SK-N-SH (cell line): ENCODE measurements at regions not wholly inside any gene's neighbourhood (a gene's known extent, or its start where the extent isn't known, plus 50 kb on each side); places are given as distances from the start of the nearest gene placed in this dataset.

ENCODE experiments used
- CTCF ChIA-PET: fragments of 300-600, 350-600 bp; formaldehyde crosslinking; extraction: SDS; loops from one replicate; lab custom pipeline; 2021; lab: Yijun Ruan, JAX
- POLR2A ChIA-PET: fragments of 350-600 bp; sonication (Branson Sonifier 250); formaldehyde crosslinking; extraction: SDS; loops from one replicate; lab custom pipeline; 2020; ENCODE audit warnings: antibody characterized with exemption, inconsistent platforms; lab: Yijun Ruan, JAX
- DNase-seq: peaks from one replicate; pipeline ENCODE4 v3.0.0; 2012
- H2AFZ ChIP-seq: fragments of 200-600 bp; sonication (generic); 2 replicates; pipeline ENCODE4 v1.8.1; 2016; ENCODE audit warnings: antibody characterized with exemption, mild to moderate bottlenecking, low read depth
- H3F3A ChIP-seq: fragments of 200-600 bp; sonication (generic); replicated peaks from 2 replicates; pipeline ENCODE3; 2016; ENCODE audit warnings: antibody characterized with exemption, mild to moderate bottlenecking; ENCODE audit not compliant: insufficient read depth
- H3K27ac ChIP-seq, 2 experiments: fragments of 200-500 bp in 1 of 2; fragments of 200-600 bp in 1 of 2; sonication (Bioruptor generic) in 1 of 2; sonication (generic), shearing (Covaris generic) in 1 of 2; 2 replicates each; pipeline versions ENCODE4 v1.5.1 to v1.6.1; 2014 to 2016; ENCODE audit warnings: low read depth in 2 of 2, inconsistent platforms in 1 of 2, low read length in 1 of 2, mild to moderate bottlenecking in 1 of 2, mixed read lengths in 1 of 2
- H3K27me3 ChIP-seq: fragments of 200-600 bp; sonication (generic), shearing (Covaris generic); 2 replicates; pipeline ENCODE4 v1.6.1; 2016; ENCODE audit warnings: mixed run types; ENCODE audit not compliant: insufficient read depth
- H3K36me3 ChIP-seq, 2 experiments: fragments of 200-500 bp in 1 of 2; fragments of 200-600 bp in 1 of 2; sonication (Bioruptor generic) in 1 of 2; sonication (generic) in 1 of 2; replicated peaks in 1 of 2; 2 replicates each; pipeline versions ENCODE3 to v1.5.1; 2014 to 2016; ENCODE audit warnings: low read length in 1 of 2, mild to moderate bottlenecking in 1 of 2; ENCODE audit not compliant: insufficient read depth in 2 of 2, control insufficient read depth in 1 of 2
- H3K4me1 ChIP-seq, 2 experiments: fragments of 200-500 bp in 1 of 2; fragments of 200-600 bp in 1 of 2; sonication (Bioruptor generic) in 1 of 2; sonication (generic), shearing (Covaris generic) in 1 of 2; 2 replicates each; pipeline versions ENCODE4 v1.5.1 to v1.6.1; 2014 to 2016; ENCODE audit warnings: low read depth in 1 of 2, low read length in 1 of 2, mixed run types in 1 of 2; ENCODE audit not compliant: insufficient read depth in 2 of 2, control insufficient read depth in 1 of 2
- H3K4me2 ChIP-seq: fragments of 200-600 bp; sonication (generic), shearing (Covaris generic); 2 replicates; pipeline ENCODE4 v1.6.1; 2017; ENCODE audit warnings: mixed run types
- H3K4me3 ChIP-seq, 2 experiments: fragments of 200-500 bp in 1 of 2; fragments of 200-600 bp in 1 of 2; sonication (Bioruptor generic) in 1 of 2; sonication (generic), shearing (Covaris generic) in 1 of 2; 2 replicates each; pipeline versions ENCODE4 v1.5.1 to v1.8.1; 2014 to 2016; ENCODE audit warnings: low read depth in 2 of 2, inconsistent platforms in 1 of 2, low read length in 1 of 2, mild to moderate bottlenecking in 1 of 2, mixed read lengths in 1 of 2, moderate library complexity in 1 of 2
- H3K79me2 ChIP-seq: fragments of 200-600 bp; sonication (generic); 2 replicates; pipeline ENCODE4 v1.8.1; 2017; ENCODE audit warnings: mild to moderate bottlenecking; ENCODE audit not compliant: insufficient read depth
- H3K9ac ChIP-seq: fragments of 200-600 bp; sonication (generic); 2 replicates; pipeline ENCODE4 v1.6.1; 2017; ENCODE audit warnings: mixed run types
- H3K9me2 ChIP-seq: fragments of 200-600 bp; sonication (generic); 2 replicates; pipeline ENCODE4 v1.6.1; 2017; ENCODE audit warnings: mixed run types
- H3K9me3 ChIP-seq: fragments of 200-600 bp; sonication (generic); 2 replicates; pipeline ENCODE4 v1.6.1; 2017; ENCODE audit warnings: mixed run types, mild to moderate bottlenecking, moderate library complexity
- H4K20me1 ChIP-seq: fragments of 200-600 bp; sonication (generic); 2 replicates; pipeline ENCODE4 v1.6.1; 2017; ENCODE audit warnings: mild to moderate bottlenecking, mixed run types; ENCODE audit not compliant: insufficient read depth
- CHD2 ChIP-seq: fragments of 150-350 bp; IDR thresholded peaks from 2 replicates; pipeline ENCODE4 v1.6.1; 2018; ENCODE audit warnings: low read length; ENCODE audit not compliant: partially characterized antibody
- ELF1 ChIP-seq: IDR thresholded peaks from 2 replicates; pipeline ENCODE4 v1.4.0; 2012
- FOXM1 ChIP-seq: IDR thresholded peaks from 2 replicates; pipeline ENCODE4 v1.4.0; 2012; ENCODE audit warnings: low read depth, mild to moderate bottlenecking
- GABPA ChIP-seq: IDR thresholded peaks from 2 replicates; pipeline ENCODE4 v1.4.0; 2012; ENCODE audit warnings: low read depth, mild to moderate bottlenecking
- GATA2 ChIP-seq: sonication (generic); formaldehyde crosslinking; IDR thresholded peaks from 2 replicates; pipeline ENCODE4 v1.5.0; 2020; ENCODE audit warnings: mild to moderate bottlenecking, missing genetic modification reagents
- NFIC ChIP-seq: IDR thresholded peaks from 2 replicates; pipeline ENCODE4 v1.4.0; 2012; ENCODE audit warnings: borderline replicate concordance
- POLR2AphosphoS5 ChIP-seq: IDR thresholded peaks from 2 replicates; pipeline ENCODE4 v1.6.1; 2012; ENCODE audit warnings: low read depth, low read length
- RFX5 ChIP-seq: IDR thresholded peaks from 2 replicates; pipeline ENCODE4 v1.6.1; 2012; ENCODE audit warnings: mild to moderate bottlenecking, improper control_type of control experiment, low read length
- SIN3A ChIP-seq: IDR thresholded peaks from 2 replicates; pipeline ENCODE4 v1.6.1; 2012; ENCODE audit warnings: low read depth, mild to moderate bottlenecking, low read length, moderate library complexity, borderline replicate concordance
- TAF1 ChIP-seq: IDR thresholded peaks from 2 replicates; pipeline ENCODE4 v1.6.1; 2012; ENCODE audit warnings: low read depth, mild to moderate bottlenecking, low read length, moderate library complexity, borderline replicate concordance
- TCF12 ChIP-seq: IDR thresholded peaks from 2 replicates; pipeline ENCODE4 v1.4.0; 2012
- WGBS: methylation state at CpG from one replicate; pipeline ENCODE4 v1.1.6; 2017; ENCODE audit warnings: low lambda C conversion rate; 5-methylcytosine and 5-hydroxymethylcytosine counted together
- TF ChIP-seq, protein P1 (sequence below): fragments of 150-350 bp; IDR thresholded peaks from 2 replicates; pipeline ENCODE4 v1.6.1; 2017; ENCODE audit warnings: antibody characterized with exemption, low read length, low read depth, borderline replicate concordance
- TF ChIP-seq, protein P2 (sequence below): fragments of 200-600 bp; sonication (generic); IDR thresholded peaks from 2 replicates; pipeline ENCODE4 v1.6.1; 2017; ENCODE audit warnings: antibody characterized with exemption, mild to moderate bottlenecking, moderate library complexity
- TF ChIP-seq, protein P3 (sequence below): IDR thresholded peaks from 2 replicates; pipeline ENCODE4 v1.4.0; 2012; ENCODE audit warnings: low read depth
- TF ChIP-seq, protein P4 (sequence below): IDR thresholded peaks from 2 replicates; pipeline ENCODE4; 2012
- TF ChIP-seq, protein P5 (sequence below): IDR thresholded peaks from 2 replicates; pipeline ENCODE4 v1.6.1; 2012; ENCODE audit warnings: mild to moderate bottlenecking, low read depth, low read length, moderate library complexity

DNA sequence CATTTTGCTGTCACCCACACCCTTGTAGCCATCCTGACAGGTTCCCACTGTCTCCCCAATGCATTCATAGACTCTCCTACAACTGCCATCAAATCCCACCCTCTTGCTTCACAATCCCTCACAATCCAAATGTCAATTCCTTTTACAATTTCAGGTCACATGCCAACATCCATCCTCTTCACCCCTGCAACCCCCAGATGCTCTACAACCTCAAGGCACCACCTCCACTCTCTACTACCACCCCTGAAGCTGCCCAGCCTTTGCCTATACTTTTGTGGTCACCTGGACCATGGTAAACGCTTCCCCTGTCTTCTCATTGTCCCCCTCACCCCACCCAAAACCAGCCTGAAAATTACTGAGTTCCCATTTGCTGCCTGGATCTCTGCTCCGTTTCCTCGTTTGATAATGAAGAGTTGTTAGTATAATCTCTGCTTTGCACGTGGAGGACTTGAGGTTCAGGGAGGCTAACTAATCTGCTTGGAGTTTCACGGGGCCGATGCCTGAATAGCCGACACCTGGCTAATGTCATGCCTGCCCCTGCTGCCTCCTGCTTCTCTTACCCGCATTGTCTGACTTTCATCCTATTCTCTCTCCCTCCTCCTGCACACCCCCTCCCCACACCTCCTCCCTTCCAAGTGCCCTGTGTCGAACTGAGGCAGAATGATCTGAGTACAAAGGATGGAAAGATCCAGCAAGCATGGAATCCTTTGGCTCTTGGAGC lies 82.4 kb upstream of the TOX2 start:
- H3K27me3 ChIP-seq = no peaks in the 10 kb centered on the region; the same call in 1 of the 2 replicates
- TF ChIP-seq POLR2AphosphoS5 (no peak), TAF1 (no peak), RFX5 (no peak), TCF12 (no peak)
- TF ChIP-seq, protein P1, sequence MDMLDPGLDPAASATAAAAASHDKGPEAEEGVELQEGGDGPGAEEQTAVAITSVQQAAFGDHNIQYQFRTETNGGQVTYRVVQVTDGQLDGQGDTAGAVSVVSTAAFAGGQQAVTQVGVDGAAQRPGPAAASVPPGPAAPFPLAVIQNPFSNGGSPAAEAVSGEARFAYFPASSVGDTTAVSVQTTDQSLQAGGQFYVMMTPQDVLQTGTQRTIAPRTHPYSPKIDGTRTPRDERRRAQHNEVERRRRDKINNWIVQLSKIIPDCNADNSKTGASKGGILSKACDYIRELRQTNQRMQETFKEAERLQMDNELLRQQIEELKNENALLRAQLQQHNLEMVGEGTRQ = no peak
- TF ChIP-seq, all 33 proteins: peak for 0
- 69% methylated on average over 9 of the region's 9 CpGs for WGBS
- no peak overlapping the region for H3K27ac ChIP-seq
- no peaks in the 10 kb centered on the region for H3F3A ChIP-seq
- no peak overlapping the region for H3K4me3 ChIP-seq
- DNase-seq = no peak
- CTCF ChIA-PET = interaction anchor here (2.5 to 3.9 kb wide), 2 partner anchors 9 to 82 kb away, joined by 13 to 17 read pairs; no protein-coding TSS in a partner anchor
- no peaks in the 10 kb centered on the region for H3K9me2 ChIP-seq
- no peak overlapping the region for H2AFZ ChIP-seq
- POLR2A ChIA-PET = no interaction called here
- H4K20me1 ChIP-seq = no peaks in the 10 kb centered on the region
- no peaks in the 10 kb centered on the region for H3K36me3 ChIP-seq
- H3K4me1 ChIP-seq = peaks cover 0 to 4% of the 10 kb centered on the region in 2 experiments; a peak in 1 of 4 replicates
- H3K9me3 ChIP-seq = no peaks in the 10 kb centered on the region
- H3K4me2 ChIP-seq = no peak overlapping the region
- no peak overlapping the region for H3K9ac ChIP-seq
- no peaks in the 10 kb centered on the region for H3K79me2 ChIP-seq

DNA sequence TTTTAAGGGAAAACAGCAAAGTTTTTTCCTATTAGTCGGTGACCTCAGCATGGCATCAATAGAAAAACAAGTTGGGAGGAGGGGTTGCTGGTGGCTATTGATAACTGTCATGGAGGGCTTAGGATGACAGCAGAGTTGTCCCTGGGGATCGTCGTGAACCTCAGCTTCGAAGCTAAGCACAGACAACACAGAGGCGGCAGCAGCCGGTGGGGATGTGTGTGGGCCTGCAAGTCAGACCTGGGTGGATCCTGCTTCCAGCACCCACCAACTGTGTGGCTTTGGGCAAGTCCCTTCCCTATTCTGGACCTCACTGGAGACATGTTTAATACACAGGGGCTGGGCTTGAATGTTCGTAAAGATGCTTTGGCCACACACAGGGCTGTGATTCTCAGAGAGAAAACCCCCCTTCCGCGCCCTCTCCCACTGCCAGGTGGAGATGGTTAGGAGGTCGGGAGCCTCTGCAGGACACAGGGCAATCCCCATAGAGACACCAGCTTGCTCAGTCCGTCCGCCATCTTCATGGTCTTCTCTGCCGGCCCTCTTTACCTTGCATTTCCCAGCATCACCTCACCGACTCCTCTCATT lies 83.1 kb upstream of the TOX2 start:
- Histone ChIP-seq H3K79me2 (no peaks in the 10 kb centered on the region), H3K27ac (no peak overlapping the region), H3K4me3 (no peak overlapping the region), H3K4me2 (no peak overlapping the region), H2AFZ (no peak overlapping the region), H3K9ac (no peak overlapping the region), H4K20me1 (no peaks in the 10 kb centered on the region), H3K27me3 (no peaks in the 10 kb centered on the region; the same call in 1 of the 2 replicates), H3F3A (no peaks in the 10 kb centered on the region), H3K4me1 (peaks cover 0 to 4% of the 10 kb centered on the region in 2 experiments; a peak in 1 of 4 replicates), H3K9me2 (no peaks in the 10 kb centered on the region), H3K36me3 (no peaks in the 10 kb centered on the region), H3K9me3 (no peaks in the 10 kb centered on the region)
- CTCF ChIA-PET = interaction anchor here (2.5 to 2.6 kb wide), 2 partner anchors 9 to 82 kb away, joined by 8 to 13 read pairs; no protein-coding TSS in a partner anchor
- no peak for DNase-seq
- POLR2A ChIA-PET = no interaction called here
- 77% methylated on average over 12 of the region's 14 CpGs for WGBS
- TF ChIP-seq ELF1 (no peak), GATA2 (CRISPR knock-in tag) (no peak), NFIC (no peak), GABPA (no peak), CHD2 (no peak), SIN3A (no peak), FOXM1 (no peak), TAF1 (no peak)
- TF ChIP-seq, protein P1 = no peak
- TF ChIP-seq, protein P2, sequence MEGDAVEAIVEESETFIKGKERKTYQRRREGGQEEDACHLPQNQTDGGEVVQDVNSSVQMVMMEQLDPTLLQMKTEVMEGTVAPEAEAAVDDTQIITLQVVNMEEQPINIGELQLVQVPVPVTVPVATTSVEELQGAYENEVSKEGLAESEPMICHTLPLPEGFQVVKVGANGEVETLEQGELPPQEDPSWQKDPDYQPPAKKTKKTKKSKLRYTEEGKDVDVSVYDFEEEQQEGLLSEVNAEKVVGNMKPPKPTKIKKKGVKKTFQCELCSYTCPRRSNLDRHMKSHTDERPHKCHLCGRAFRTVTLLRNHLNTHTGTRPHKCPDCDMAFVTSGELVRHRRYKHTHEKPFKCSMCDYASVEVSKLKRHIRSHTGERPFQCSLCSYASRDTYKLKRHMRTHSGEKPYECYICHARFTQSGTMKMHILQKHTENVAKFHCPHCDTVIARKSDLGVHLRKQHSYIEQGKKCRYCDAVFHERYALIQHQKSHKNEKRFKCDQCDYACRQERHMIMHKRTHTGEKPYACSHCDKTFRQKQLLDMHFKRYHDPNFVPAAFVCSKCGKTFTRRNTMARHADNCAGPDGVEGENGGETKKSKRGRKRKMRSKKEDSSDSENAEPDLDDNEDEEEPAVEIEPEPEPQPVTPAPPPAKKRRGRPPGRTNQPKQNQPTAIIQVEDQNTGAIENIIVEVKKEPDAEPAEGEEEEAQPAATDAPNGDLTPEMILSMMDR = no peak
- TF ChIP-seq, protein P3, sequence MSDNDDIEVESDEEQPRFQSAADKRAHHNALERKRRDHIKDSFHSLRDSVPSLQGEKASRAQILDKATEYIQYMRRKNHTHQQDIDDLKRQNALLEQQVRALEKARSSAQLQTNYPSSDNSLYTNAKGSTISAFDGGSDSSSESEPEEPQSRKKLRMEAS = no peak
- TF ChIP-seq, protein P4, sequence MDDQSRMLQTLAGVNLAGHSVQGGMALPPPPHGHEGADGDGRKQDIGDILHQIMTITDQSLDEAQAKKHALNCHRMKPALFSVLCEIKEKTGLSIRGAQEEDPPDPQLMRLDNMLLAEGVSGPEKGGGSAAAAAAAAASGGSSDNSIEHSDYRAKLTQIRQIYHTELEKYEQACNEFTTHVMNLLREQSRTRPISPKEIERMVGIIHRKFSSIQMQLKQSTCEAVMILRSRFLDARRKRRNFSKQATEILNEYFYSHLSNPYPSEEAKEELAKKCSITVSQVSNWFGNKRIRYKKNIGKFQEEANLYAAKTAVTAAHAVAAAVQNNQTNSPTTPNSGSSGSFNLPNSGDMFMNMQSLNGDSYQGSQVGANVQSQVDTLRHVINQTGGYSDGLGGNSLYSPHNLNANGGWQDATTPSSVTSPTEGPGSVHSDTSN = no peak
- TF ChIP-seq, protein P5, sequence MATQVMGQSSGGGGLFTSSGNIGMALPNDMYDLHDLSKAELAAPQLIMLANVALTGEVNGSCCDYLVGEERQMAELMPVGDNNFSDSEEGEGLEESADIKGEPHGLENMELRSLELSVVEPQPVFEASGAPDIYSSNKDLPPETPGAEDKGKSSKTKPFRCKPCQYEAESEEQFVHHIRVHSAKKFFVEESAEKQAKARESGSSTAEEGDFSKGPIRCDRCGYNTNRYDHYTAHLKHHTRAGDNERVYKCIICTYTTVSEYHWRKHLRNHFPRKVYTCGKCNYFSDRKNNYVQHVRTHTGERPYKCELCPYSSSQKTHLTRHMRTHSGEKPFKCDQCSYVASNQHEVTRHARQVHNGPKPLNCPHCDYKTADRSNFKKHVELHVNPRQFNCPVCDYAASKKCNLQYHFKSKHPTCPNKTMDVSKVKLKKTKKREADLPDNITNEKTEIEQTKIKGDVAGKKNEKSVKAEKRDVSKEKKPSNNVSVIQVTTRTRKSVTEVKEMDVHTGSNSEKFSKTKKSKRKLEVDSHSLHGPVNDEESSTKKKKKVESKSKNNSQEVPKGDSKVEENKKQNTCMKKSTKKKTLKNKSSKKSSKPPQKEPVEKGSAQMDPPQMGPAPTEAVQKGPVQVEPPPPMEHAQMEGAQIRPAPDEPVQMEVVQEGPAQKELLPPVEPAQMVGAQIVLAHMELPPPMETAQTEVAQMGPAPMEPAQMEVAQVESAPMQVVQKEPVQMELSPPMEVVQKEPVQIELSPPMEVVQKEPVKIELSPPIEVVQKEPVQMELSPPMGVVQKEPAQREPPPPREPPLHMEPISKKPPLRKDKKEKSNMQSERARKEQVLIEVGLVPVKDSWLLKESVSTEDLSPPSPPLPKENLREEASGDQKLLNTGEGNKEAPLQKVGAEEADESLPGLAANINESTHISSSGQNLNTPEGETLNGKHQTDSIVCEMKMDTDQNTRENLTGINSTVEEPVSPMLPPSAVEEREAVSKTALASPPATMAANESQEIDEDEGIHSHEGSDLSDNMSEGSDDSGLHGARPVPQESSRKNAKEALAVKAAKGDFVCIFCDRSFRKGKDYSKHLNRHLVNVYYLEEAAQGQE = no peak
